Activated T-cell treated with anti-CD3 and anti-CD28 coated beads, Interleukin-2, amount 50 U/mL, for 72 hours (primary cell): ENCODE measurements at regions not wholly inside any gene's neighbourhood (a gene's known extent, or its start where the extent isn't known, plus 50 kb on each side); places are given as distances from the start of the nearest gene placed in this dataset.

ENCODE experiments used
- ATAC-seq, 2 donors: fragments of 150-1000 bp; cut with Tn5 transposase; replicated peaks in 1 of 2; 2 replicates each; pipeline ENCODE4 v1.10.0; 2021; ENCODE audit warnings: moderate library complexity in 2 of 2, mild to moderate bottlenecking in 1 of 2
- DNase-seq, 2 donors: peaks; one replicate each; pipeline ENCODE4 v3.0.0; 2021 to 2022; ENCODE audit warnings: mixed read lengths in 1 of 2
- H3K27ac Mint-ChIP-seq: one replicate; pipeline ENCODE4 v1.8.0; 2022; ENCODE audit warnings: mild to moderate bottlenecking, moderate library complexity, mixed read lengths
- H3K27me3 Mint-ChIP-seq: one replicate; pipeline ENCODE4 v1.8.0; 2022; ENCODE audit warnings: low read depth, mixed read lengths
- H3K36me3 Mint-ChIP-seq, 2 donors: one replicate each; pipeline ENCODE4 v1.8.0; 2022; ENCODE audit warnings: mixed read lengths in 2 of 2, mild to moderate bottlenecking in 1 of 2; ENCODE audit not compliant: insufficient read depth in 2 of 2
- H3K4me1 Mint-ChIP-seq: one replicate; pipeline ENCODE4 v1.8.0; 2022; ENCODE audit warnings: low read depth, mixed read lengths
- H3K4me3 Mint-ChIP-seq, 2 donors: one replicate each; pipeline ENCODE4 v1.8.0; 2022; ENCODE audit warnings: mild to moderate bottlenecking in 2 of 2, mixed read lengths in 2 of 2, moderate library complexity in 2 of 2
- H3K9me3 Mint-ChIP-seq, 2 donors: one replicate each; pipeline ENCODE4 v1.8.0; 2022; ENCODE audit warnings: mixed read lengths in 2 of 2

GRCh38 chr13:62093984-62094780, 678.5 kb upstream of the PCDH20 start:
- H3K4me1 Mint-ChIP-seq: no peaks in the 10 kb centered on the region
- peaks cover 0 to 4% of the 10 kb centered on the region in 2 donors for H3K36me3 Mint-ChIP-seq
- no peak overlapping the region for H3K27ac Mint-ChIP-seq
- H3K27me3 Mint-ChIP-seq: no peaks in the 10 kb centered on the region
- no peak for DNase-seq
- no peak overlapping the region for H3K4me3 Mint-ChIP-seq
- ATAC-seq: no peak
- peaks cover 2 to 5% of the 10 kb centered on the region in 2 donors for H3K9me3 Mint-ChIP-seq

DNA sequence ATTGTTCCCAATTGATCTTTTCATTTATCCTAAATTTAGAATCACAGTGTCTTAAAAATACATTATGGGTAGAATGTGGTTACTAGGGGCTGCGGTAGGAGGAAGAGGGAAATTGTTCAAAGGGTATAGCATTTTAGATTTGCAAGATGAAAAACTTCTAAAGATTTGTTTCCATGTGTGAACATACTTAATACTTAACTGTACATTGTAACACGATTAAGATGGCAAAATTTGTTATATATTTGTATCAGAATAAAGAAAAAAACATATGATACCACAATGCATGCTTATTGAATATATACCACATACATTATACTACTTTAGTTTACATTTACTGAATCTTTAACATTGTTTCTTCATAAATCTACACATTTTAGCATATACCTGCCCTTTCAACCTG, 677.3 kb upstream of the PCDH20 start:
- Mint-ChIP-seq H3K27ac (no peak overlapping the region), H3K4me3 (no peak overlapping the region), H3K4me1 (no peaks in the 10 kb centered on the region), H3K27me3 (no peaks in the 10 kb centered on the region), H3K9me3 (peaks cover 0 to 5% of the 10 kb centered on the region in 2 donors), H3K36me3 (peaks cover 0 to 4% of the 10 kb centered on the region in 2 donors)
- no peak for ATAC-seq
- no peak for DNase-seq

DNA sequence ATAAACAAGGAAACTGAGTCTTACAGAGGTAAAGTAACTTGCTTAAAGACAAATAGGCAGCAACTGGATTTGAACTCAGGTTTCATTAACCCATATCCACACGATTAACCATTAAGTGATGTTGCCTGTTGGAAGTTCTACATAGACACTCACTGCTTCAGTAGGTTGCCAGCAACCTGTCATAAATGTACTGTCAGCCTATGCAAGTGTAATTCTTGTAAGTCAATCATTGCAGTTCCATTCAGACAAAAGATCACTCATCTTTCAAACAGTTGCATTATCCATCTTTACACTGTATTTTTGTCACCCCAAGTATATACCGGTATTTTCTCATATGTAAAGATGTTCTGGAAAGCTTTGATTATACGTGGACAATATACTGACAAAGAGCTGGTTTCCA, 676.9 kb upstream of the PCDH20 start:
- H3K27me3 Mint-ChIP-seq: no peaks in the 10 kb centered on the region
- H3K9me3 Mint-ChIP-seq: peaks cover 0 to 5% of the 10 kb centered on the region in 2 donors
- ATAC-seq (no peak), DNase-seq (no peak)
- H3K4me3 Mint-ChIP-seq: no peak overlapping the region
- H3K36me3 Mint-ChIP-seq: peaks cover 0 to 4% of the 10 kb centered on the region in 2 donors
- H3K27ac Mint-ChIP-seq: no peak overlapping the region
- H3K4me1 Mint-ChIP-seq: no peaks in the 10 kb centered on the region

DNA sequence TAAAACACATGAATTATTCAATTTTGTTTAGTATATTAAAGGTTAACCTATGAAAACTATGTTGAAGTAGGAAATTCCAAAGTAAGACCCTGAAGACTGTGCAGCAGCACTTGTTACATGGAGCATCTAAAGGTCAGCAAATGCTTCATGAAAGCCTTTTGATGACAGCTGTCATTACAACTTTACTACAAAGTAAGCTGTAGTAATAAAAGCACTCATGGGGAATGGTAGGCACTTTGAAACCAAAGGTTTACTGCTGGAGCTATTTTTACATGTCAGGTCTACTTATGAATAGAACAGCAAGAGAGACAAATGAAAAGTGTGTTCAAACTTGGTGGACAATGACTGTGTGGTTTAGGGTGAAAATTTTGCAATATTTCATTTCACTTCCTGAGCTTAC, 672.5 kb upstream of the PCDH20 start:
- no peaks in the 10 kb centered on the region for H3K36me3 Mint-ChIP-seq
- no peaks in the 10 kb centered on the region for H3K4me1 Mint-ChIP-seq
- no peak overlapping the region for H3K4me3 Mint-ChIP-seq
- ATAC-seq: no peak
- no peak for DNase-seq
- no peak overlapping the region for H3K27ac Mint-ChIP-seq
- H3K9me3 Mint-ChIP-seq: no peaks in the 10 kb centered on the region
- H3K27me3 Mint-ChIP-seq: no peaks in the 10 kb centered on the region

DNA sequence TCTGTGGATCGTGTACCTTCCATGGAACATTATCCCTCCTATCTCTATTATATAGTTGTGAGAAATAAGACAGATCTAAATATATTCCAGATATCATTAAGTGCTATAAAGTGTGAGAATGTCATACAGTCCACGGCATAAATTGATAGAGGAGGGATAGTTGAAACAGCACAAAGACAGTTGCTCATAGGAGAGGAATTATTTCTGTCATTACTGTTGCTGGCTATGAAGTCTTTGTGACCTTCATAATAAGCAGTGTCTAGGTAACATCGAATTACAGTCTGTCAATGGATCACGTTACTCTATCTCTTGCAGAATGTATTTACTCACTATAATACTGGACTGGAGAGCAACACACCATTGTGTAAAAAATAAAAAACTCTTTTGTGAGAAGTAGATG, 671.5 kb upstream of the PCDH20 start:
- Mint-ChIP-seq H3K27me3 (no peaks in the 10 kb centered on the region), H3K36me3 (no peaks in the 10 kb centered on the region), H3K4me1 (no peaks in the 10 kb centered on the region), H3K9me3 (no peaks in the 10 kb centered on the region), H3K4me3 (no peak overlapping the region), H3K27ac (no peak overlapping the region)
- ATAC-seq: no peak
- no peak for DNase-seq

GRCh38 chr13:62085337-62086229, 669.9 kb upstream of the PCDH20 start:
- ATAC-seq (no peak), DNase-seq (no peak)
- Mint-ChIP-seq H3K27me3 (no peaks in the 10 kb centered on the region), H3K36me3 (no peaks in the 10 kb centered on the region), H3K4me1 (no peaks in the 10 kb centered on the region), H3K4me3 (no peak overlapping the region), H3K27ac (no peak overlapping the region), H3K9me3 (no peaks in the 10 kb centered on the region)

- Mint-ChIP-seq H3K4me3 (no peak overlapping the region), H3K4me1 (no peaks in the 10 kb centered on the region), H3K9me3 (peaks cover 2% of the 10 kb centered on the region in 2 donors), H3K27ac (no peak overlapping the region), H3K27me3 (no peaks in the 10 kb centered on the region), H3K36me3 (no peaks in the 10 kb centered on the region)
- DNase-seq (no peak), ATAC-seq (no peak)
These were observed 669.1 kb upstream of the PCDH20 start for GRCh38 chr13:62084728-62085127.

GRCh38 chr13:62067821-62068220, 652.2 kb upstream of the PCDH20 start:
- DNase-seq (no peak), ATAC-seq (no peak)
- H3K36me3 Mint-ChIP-seq: no peaks in the 10 kb centered on the region
- H3K9me3 Mint-ChIP-seq: peaks cover 9 to 10% of the 10 kb centered on the region in 2 donors
- no peaks in the 10 kb centered on the region for H3K27me3 Mint-ChIP-seq
- no peak overlapping the region for H3K27ac Mint-ChIP-seq
- no peaks in the 10 kb centered on the region for H3K4me1 Mint-ChIP-seq
- H3K4me3 Mint-ChIP-seq: no peak overlapping the region

- Mint-ChIP-seq H3K36me3 (no peaks in the 10 kb centered on the region), H3K4me1 (no peaks in the 10 kb centered on the region), H3K4me3 (no peak overlapping the region), H3K9me3 (peaks cover 12% of the 10 kb centered on the region in 2 donors), H3K27ac (no peak overlapping the region), H3K27me3 (no peaks in the 10 kb centered on the region)
- no peak for ATAC-seq
- DNase-seq: no peak
These were observed 649.4 kb upstream of the PCDH20 start for GRCh38 chr13:62065016-62065415.

DNA sequence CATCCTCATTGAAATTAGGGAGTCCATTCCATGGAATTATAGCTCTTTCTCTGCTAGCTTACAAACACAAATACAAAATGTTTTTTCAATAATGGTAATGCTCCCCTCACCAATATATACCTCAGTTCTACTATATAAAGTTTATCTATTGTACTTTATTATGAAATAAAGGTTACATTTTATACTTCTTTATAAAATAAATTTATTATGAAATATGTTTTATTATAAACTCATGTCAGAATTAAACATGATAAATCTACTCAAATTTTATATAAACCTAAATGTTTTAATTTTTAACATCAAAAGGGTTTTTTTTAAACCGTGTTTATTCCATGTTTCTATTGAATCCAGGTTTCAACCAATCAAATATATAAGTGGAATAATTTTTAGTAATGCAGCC, 646.1 kb upstream of the PCDH20 start:
- H3K36me3 Mint-ChIP-seq: no peaks in the 10 kb centered on the region
- ATAC-seq (no peak), DNase-seq (no peak)
- H3K9me3 Mint-ChIP-seq: peaks cover 6 to 7% of the 10 kb centered on the region in 2 donors
- no peaks in the 10 kb centered on the region for H3K27me3 Mint-ChIP-seq
- H3K27ac Mint-ChIP-seq: no peak overlapping the region
- no peak overlapping the region for H3K4me3 Mint-ChIP-seq
- no peaks in the 10 kb centered on the region for H3K4me1 Mint-ChIP-seq

DNA sequence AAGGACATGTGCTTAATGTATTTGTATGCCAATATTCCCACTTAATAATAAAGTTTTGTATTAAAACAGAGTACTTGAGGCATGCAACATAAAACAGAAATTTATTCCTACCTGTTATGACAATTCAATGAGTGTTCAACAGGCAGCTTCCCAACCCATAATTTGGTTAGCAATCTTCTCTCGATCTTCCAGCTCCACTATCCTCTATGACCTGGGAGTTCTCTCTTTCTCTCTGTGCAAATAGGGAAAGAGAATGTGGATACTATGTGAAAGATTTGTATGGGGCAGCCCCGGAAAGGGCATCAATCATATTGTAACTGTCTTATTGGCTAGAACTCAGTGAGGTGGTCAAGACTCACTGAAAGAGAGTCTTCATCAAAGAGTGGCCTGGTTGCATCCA, 644.9 kb upstream of the PCDH20 start:
- no peaks in the 10 kb centered on the region for H3K36me3 Mint-ChIP-seq
- ATAC-seq (no peak), DNase-seq (no peak)
- H3K4me3 Mint-ChIP-seq: no peak overlapping the region
- H3K27ac Mint-ChIP-seq: no peak overlapping the region
- no peaks in the 10 kb centered on the region for H3K4me1 Mint-ChIP-seq
- peaks cover 6 to 7% of the 10 kb centered on the region in 2 donors for H3K9me3 Mint-ChIP-seq
- H3K27me3 Mint-ChIP-seq: no peaks in the 10 kb centered on the region

GRCh38 chr13:62057286-62057685, 641.6 kb upstream of the PCDH20 start:
- H3K27me3 Mint-ChIP-seq: no peaks in the 10 kb centered on the region
- DNase-seq: no peak
- no peak for ATAC-seq
- no peaks in the 10 kb centered on the region for H3K36me3 Mint-ChIP-seq
- no peak overlapping the region for H3K27ac Mint-ChIP-seq
- no peak overlapping the region for H3K4me3 Mint-ChIP-seq
- H3K9me3 Mint-ChIP-seq: peaks cover 0 to 3% of the 10 kb centered on the region in 2 donors
- H3K4me1 Mint-ChIP-seq: no peaks in the 10 kb centered on the region

GRCh38 chr13:62049992-62050391, 634.3 kb upstream of the PCDH20 start:
- Mint-ChIP-seq H3K9me3 (peaks cover 4 to 10% of the 10 kb centered on the region in 2 donors), H3K27ac (no peak overlapping the region)

More at GRCh38 chr13:62049992-62050391, 634.3 kb upstream of the PCDH20 start:
- H3K36me3 Mint-ChIP-seq: peaks cover 0 to 2% of the 10 kb centered on the region in 2 donors
- H3K27me3 Mint-ChIP-seq: no peaks in the 10 kb centered on the region
- DNase-seq (no peak), ATAC-seq (no peak)
- H3K4me3 Mint-ChIP-seq: no peak overlapping the region
- H3K4me1 Mint-ChIP-seq: no peaks in the 10 kb centered on the region
